Neuronal stem cell (in vitro differentiated cells): ENCODE measurements at regions not wholly inside any gene's neighbourhood (a gene's known extent, or its start where the extent isn't known, plus 50 kb on each side); places are given as distances from the start of the nearest gene placed in this dataset.

Source experiments
- DNase-seq: peaks from one replicate; pipeline ENCODE4 v3.0.0-alpha.2; 2013; ENCODE audit warnings: low spot score
- H2AFZ ChIP-seq: one replicate; pipeline ENCODE4 v1.6.1; 2013; ENCODE audit warnings: mild to moderate bottlenecking, low read length, inconsistent platforms
- H2AK5ac ChIP-seq: 2 replicates; pipeline ENCODE4 v1.6.1; 2013; ENCODE audit warnings: low read depth, mild to moderate bottlenecking, inconsistent platforms, low read length, moderate library complexity, mixed read lengths
- H2BK120ac ChIP-seq: 2 replicates; pipeline ENCODE4 v1.6.1; 2013; ENCODE audit warnings: low read depth, mild to moderate bottlenecking, inconsistent platforms, low read length, moderate library complexity, mixed read lengths
- H2BK12ac ChIP-seq: one replicate; pipeline ENCODE4 v1.6.1; 2013; ENCODE audit warnings: low read length, inconsistent platforms
- H2BK15ac ChIP-seq: 2 replicates; pipeline ENCODE4 v1.6.1; 2013; ENCODE audit warnings: mild to moderate bottlenecking, low read length, inconsistent platforms, mixed read lengths
- H2BK5ac ChIP-seq: one replicate; pipeline ENCODE4 v1.6.1; 2013; ENCODE audit warnings: inconsistent platforms, mild to moderate bottlenecking, low read length, moderate library complexity
- H3K14ac ChIP-seq: one replicate; pipeline ENCODE4 v1.6.1; 2013; ENCODE audit warnings: low read length, inconsistent platforms
- H3K18ac ChIP-seq: 2 replicates; pipeline ENCODE4 v1.6.1; 2013; ENCODE audit warnings: low read length, inconsistent platforms
- H3K23ac ChIP-seq: 2 replicates; pipeline ENCODE4 v1.6.1; 2013; ENCODE audit warnings: low read depth, mild to moderate bottlenecking, mixed read lengths, low read length, inconsistent platforms; ENCODE audit not compliant: poor library complexity
- H3K27ac ChIP-seq: replicated peaks from 3 replicates; pipeline ENCODE4 v1.5.1; 2013; ENCODE audit warnings: low read length, inconsistent platforms
- H3K27me3 ChIP-seq, 3 experiments: 2 replicates each; pipeline ENCODE4 v1.6.1; 2013; ENCODE audit warnings: low read length in 3 of 3, mild to moderate bottlenecking in 2 of 3, inconsistent platforms in 1 of 3, low read depth in 1 of 3, mixed read lengths in 1 of 3, moderate library complexity in 1 of 3; ENCODE audit not compliant: control insufficient read depth in 3 of 3, insufficient read depth in 3 of 3
- H3K36me3 ChIP-seq, 2 donors: replicated peaks in 1 of 2; 2 replicates each; pipeline ENCODE4 v1.6.1; 2013; ENCODE audit warnings: low read length in 2 of 2; ENCODE audit not compliant: control insufficient read depth in 2 of 2, insufficient read depth in 2 of 2
- H3K4ac ChIP-seq: 2 replicates; pipeline ENCODE4 v1.6.1; 2013; ENCODE audit warnings: inconsistent platforms, mild to moderate bottlenecking, low read length, moderate library complexity
- H3K4me1 ChIP-seq, 2 donors: 1 replicate in 1 of 2; 2 replicates in 1 of 2; pipeline ENCODE4 v1.6.1; 2013; ENCODE audit warnings: low read length in 2 of 2, low read depth in 1 of 2; ENCODE audit not compliant: control insufficient read depth in 2 of 2, insufficient read depth in 1 of 2
- H3K4me2 ChIP-seq: one replicate; pipeline ENCODE4 v1.6.1; 2013; ENCODE audit warnings: mild to moderate bottlenecking, low read length, inconsistent platforms; ENCODE audit not compliant: insufficient read depth, poor library complexity, severe bottlenecking
- H3K4me3 ChIP-seq, 2 donors: 2 replicates each; pipeline ENCODE4 v1.5.1; 2013; ENCODE audit warnings: low read length in 2 of 2, mild to moderate bottlenecking in 2 of 2, inconsistent platforms in 1 of 2, moderate library complexity in 1 of 2
- H3K79me1 ChIP-seq: one replicate; pipeline ENCODE4 v1.6.1; 2013; ENCODE audit warnings: low read depth, mild to moderate bottlenecking, inconsistent platforms, low read length, moderate library complexity
- H3K9ac ChIP-seq: one replicate; pipeline ENCODE4 v1.6.1; 2013; ENCODE audit warnings: mild to moderate bottlenecking, low read depth, low read length, inconsistent platforms; ENCODE audit not compliant: poor library complexity
- H3K9me3 ChIP-seq, 2 donors: replicated peaks in 1 of 2; 2 replicates each; pipeline versions ENCODE3 to v1.6.1; 2013; ENCODE audit warnings: low read length in 2 of 2, mild to moderate bottlenecking in 2 of 2, inconsistent platforms in 1 of 2, low read depth in 1 of 2, mixed read lengths in 1 of 2, moderate library complexity in 1 of 2; ENCODE audit not compliant: control insufficient read depth in 2 of 2, insufficient read depth in 1 of 2
- H4K8ac ChIP-seq: one replicate; pipeline ENCODE4 v1.6.1; 2013; ENCODE audit warnings: low read depth, mild to moderate bottlenecking, inconsistent platforms, low read length, moderate library complexity
- H4K91ac ChIP-seq: one replicate; pipeline ENCODE4 v1.6.1; 2013; ENCODE audit warnings: low read length, low read depth, mild to moderate bottlenecking, inconsistent platforms; ENCODE audit not compliant: poor library complexity
- WGBS, 2 donors: extraction: QIAGEN DNeasy Blood & Tissue Kit; methylation state at CpG; one replicate each; pipeline ENCODE4 v1.1.7; 2013; ENCODE audit warnings: missing lambda C conversion rate in 2 of 2, mixed read lengths in 1 of 2; ENCODE audit not compliant: insufficient read length in 2 of 2, insufficient replicate concordance in 1 of 2; ENCODE audit errors: extremely low coverage in 2 of 2; 5-methylcytosine and 5-hydroxymethylcytosine counted together

DNA sequence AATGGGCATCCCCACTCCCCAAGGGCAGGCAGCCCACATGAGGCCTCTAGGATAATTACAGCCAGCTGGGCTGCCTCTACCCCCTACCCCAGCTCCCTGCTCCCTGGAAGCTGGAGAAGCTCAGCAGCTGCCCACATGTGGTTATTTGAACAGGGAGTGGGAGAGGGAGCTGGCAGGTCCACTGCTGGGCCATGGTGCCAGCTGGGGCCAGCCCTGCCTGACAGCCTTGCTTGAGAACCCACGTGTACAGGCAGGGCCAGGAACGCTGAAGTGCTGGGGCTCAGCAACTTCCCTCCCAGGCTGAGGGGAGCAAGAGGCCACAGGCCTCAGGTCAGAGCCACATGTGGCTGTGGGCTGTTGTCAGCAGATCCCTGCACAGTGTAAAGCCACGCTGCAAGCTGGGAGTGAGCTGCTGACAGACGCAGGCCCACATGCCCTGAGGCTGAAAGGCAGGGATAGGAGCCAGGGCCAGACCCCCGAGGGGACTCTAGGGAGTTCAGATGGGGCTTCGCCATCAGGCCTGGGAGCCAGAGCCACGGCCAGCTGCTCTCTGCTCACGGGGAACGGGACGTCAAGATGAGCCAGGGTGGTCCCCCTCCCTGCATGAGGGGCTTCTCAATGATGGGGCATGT is 129.0 kb downstream of the SYF2 start:
- Histone ChIP-seq H2BK5ac (no peak overlapping the region), H3K79me1 (no peaks in the 10 kb centered on the region), H2AFZ (no peak overlapping the region), H2BK15ac (peak overlapping the region; percentile 79), H3K27me3 (peaks cover 0 to 13% (median 0%) of the 10 kb centered on the region in 3 experiments), H3K36me3 (no peaks in the 10 kb centered on the region), H3K14ac (no peak overlapping the region), H4K8ac (no peak overlapping the region), H4K91ac (no peak overlapping the region), H3K9me3 (no peaks in the 10 kb centered on the region), H3K18ac (peak overlapping the region; percentile 59), H3K27ac (no peak overlapping the region), H3K4me1 (peaks cover 0 to 10% of the 10 kb centered on the region in 2 donors), H3K23ac (peak overlapping the region; percentile 62), H2AK5ac (peak overlapping the region; percentile 63), H3K9ac (no peak overlapping the region), H3K4me3 (no peak overlapping the region), H2BK12ac (no peak overlapping the region), H2BK120ac (peak overlapping the region; percentile 77), H3K4ac (no peak overlapping the region), H3K4me2 (no peak overlapping the region)
- DNase-seq, result no peak
- WGBS, 2 donors, result no CpG with 5 or more reads among the region's 10 CpGs

DNA sequence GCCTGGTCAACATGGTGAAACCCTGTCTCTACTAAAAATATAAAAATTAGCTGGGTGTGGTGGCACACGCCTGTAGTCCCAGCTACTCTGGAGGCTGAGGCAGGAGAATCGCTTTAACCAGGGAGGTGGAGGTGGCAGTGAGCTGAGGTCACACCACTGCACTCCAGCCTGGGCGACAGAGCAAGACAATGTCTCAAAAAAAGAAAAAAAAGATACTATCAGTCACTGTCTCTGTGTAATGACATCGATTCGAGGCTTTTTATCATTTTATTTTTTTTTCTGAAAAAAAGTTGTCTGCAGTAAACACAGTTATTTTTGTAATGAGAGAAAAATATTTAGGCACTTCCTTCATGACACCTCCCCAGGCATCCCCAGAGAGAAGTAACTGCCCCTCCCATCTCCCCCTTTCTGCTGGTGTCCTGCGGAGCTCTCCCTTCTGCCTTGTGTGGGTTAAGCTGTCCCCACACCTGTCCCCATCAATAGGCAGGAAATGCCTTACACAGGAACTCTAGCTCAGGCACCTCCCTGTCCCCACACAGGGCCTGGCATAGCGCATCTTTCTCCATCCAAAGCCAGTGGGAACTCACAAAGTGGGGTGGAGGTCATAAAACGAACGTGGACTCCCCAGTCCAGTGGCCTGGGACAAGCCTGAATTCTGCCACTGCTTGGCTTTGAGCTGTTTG is 132.0 kb downstream of the SYF2 start:
- Histone ChIP-seq H3K4ac (no peak overlapping the region), H3K9me3 (no peaks in the 10 kb centered on the region), H3K4me3 (no peak overlapping the region), H3K79me1 (no peaks in the 10 kb centered on the region), H2BK15ac (peak overlapping the region; percentile 37), H3K27ac (no peak overlapping the region), H3K9ac (no peak overlapping the region), H2BK5ac (no peak overlapping the region), H4K91ac (no peak overlapping the region), H2BK12ac (no peak overlapping the region), H3K4me2 (no peak overlapping the region), H3K18ac (peak overlapping the region; percentile 76), H2AK5ac (peak overlapping the region; percentile 74), H4K8ac (no peak overlapping the region), H2BK120ac (peak overlapping the region; percentile 12), H3K27me3 (peaks cover 0 to 22% (median 0%) of the 10 kb centered on the region in 3 experiments), H3K4me1 (peaks cover 0 to 8% of the 10 kb centered on the region in 2 donors), H3K23ac (no peak overlapping the region), H3K36me3 (no peaks in the 10 kb centered on the region), H3K14ac (peak overlapping the region; percentile 65), H2AFZ (no peak overlapping the region)
- WGBS, 2 donors, result no CpG with 5 or more reads among the region's 9 CpGs
- DNase-seq, result no peak

DNA sequence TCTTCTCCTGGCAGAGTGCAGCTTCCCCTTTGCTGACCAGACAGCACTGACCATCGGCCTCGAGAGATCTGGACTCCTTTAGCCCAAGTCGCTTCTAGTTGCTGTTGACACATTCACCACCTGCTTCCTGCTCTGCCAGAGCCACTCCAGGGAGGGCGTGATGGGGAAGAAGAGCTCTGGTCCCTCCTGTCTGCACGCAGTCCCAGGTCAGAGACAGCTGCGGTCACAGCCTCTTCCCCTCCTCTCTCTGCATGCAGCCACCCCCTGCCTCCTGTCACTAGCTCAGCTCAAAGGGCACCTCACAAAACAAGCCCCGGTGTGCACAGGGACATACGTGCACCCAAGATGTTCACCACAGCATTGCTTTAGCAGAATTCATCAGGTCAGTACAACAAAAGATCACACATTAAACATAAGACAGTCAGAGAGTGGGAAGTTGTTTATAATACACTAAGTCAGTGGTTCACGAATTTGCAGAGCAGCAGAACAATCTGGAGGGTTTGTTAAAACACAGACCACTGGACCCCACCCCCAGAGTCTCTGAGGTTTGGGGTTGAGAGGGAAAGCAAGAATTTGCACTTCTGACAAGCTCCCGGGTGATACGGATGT is 132.9 kb downstream of the SYF2 start:
- H3K18ac ChIP-seq, result peak overlapping the region; percentile 69
- no peaks in the 10 kb centered on the region for H3K79me1 ChIP-seq
- no peak overlapping the region for H2BK120ac ChIP-seq
- H2AK5ac ChIP-seq, result no peak overlapping the region
- no peak overlapping the region for H3K14ac ChIP-seq
- H3K4me2 ChIP-seq, result no peak overlapping the region
- H3K36me3 ChIP-seq, result no peaks in the 10 kb centered on the region
- H2AFZ ChIP-seq, result no peak overlapping the region
- H3K9ac ChIP-seq, result no peak overlapping the region
- H3K4ac ChIP-seq, result no peak overlapping the region
- peak overlapping the region; percentile 19 for H2BK15ac ChIP-seq
- H4K8ac ChIP-seq, result no peak overlapping the region
- no peak for DNase-seq
- H3K23ac ChIP-seq, result peak overlapping the region; percentile 3
- H3K4me3 ChIP-seq, result no peak overlapping the region
- WGBS, 2 donors, result no CpG with 5 or more reads among the region's 11 CpGs
- no peak overlapping the region for H4K91ac ChIP-seq
- H3K9me3 ChIP-seq, result no peaks in the 10 kb centered on the region
- peaks cover 0 to 8% of the 10 kb centered on the region in 2 donors for H3K4me1 ChIP-seq
- H3K27me3 ChIP-seq, result peaks cover 0 to 22% (median 0%) of the 10 kb centered on the region in 3 experiments
- no peak overlapping the region for H2BK5ac ChIP-seq
- H2BK12ac ChIP-seq, result peak overlapping the region; percentile 69
- H3K27ac ChIP-seq, result no peak overlapping the region

DNA sequence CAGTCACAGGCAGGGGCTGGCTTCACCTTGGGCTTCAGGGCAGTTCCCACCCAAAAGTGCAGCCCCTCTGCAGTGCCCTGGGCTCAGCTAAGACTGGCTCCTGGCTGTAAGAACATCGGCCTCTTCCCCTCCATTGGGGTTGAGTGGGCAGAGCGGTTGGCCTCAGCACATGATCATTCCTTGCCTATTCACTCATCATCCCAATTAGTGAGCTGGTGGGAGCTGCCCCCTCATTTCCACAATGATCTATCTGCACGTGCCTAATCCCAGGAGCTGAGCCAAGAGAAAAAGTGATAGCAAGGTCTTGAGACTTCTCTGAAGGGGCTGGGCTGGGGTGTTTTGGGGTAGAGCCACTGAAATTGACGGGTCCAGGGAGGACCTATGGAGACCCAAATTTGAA is 133.6 kb downstream of the SYF2 start:
- H3K4me3 ChIP-seq, result no peak overlapping the region
- no peak overlapping the region for H4K91ac ChIP-seq
- no peak overlapping the region for H2BK5ac ChIP-seq
- peaks cover 0 to 22% (median 0%) of the 10 kb centered on the region in 3 experiments for H3K27me3 ChIP-seq
- no peak overlapping the region for H3K23ac ChIP-seq
- no peaks in the 10 kb centered on the region for H3K36me3 ChIP-seq
- peak overlapping the region; percentile 32 for H2AK5ac ChIP-seq
- peak overlapping the region; percentile 81 for H2BK15ac ChIP-seq
- no peak overlapping the region for H3K27ac ChIP-seq
- DNase-seq, result no peak
- peak overlapping the region; percentile 15 for H3K18ac ChIP-seq
- no peaks in the 10 kb centered on the region for H3K79me1 ChIP-seq
- WGBS, 2 donors, result no CpG with 5 or more reads among the region's 4 CpGs
- H3K4me2 ChIP-seq, result no peak overlapping the region
- H2BK120ac ChIP-seq, result no peak overlapping the region
- no peaks in the 10 kb centered on the region for H3K9me3 ChIP-seq
- no peak overlapping the region for H4K8ac ChIP-seq
- no peak overlapping the region for H3K14ac ChIP-seq
- H2AFZ ChIP-seq, result no peak overlapping the region
- H3K4ac ChIP-seq, result no peak overlapping the region
- peaks cover 0 to 8% of the 10 kb centered on the region in 2 donors for H3K4me1 ChIP-seq
- H3K9ac ChIP-seq, result no peak overlapping the region
- no peak overlapping the region for H2BK12ac ChIP-seq
